Heart right ventricle (tissue), 16 donors: ENCODE measurements at regions not wholly inside any gene's neighbourhood (a gene's known extent, or its start where the extent isn't known, plus 50 kb on each side); places are given as distances from the start of the nearest gene placed in this dataset.

Source experiments
- ATAC-seq, 8 donors: fragments of 200-7000 bp; cut with Tn5 transposase; one replicate each; pipeline ENCODE4 v1.9.1; 2020; ENCODE audit warnings: mild to moderate bottlenecking in 8 of 8, moderate library complexity in 8 of 8, moderate number of reproducible peaks in 1 of 8
- DNase-seq, 2 donors: peaks; one replicate each; pipeline ENCODE4 v3.0.0-alpha.2; 2020
- H3K27ac ChIP-seq, 10 donors: fragments of 200-600 bp; sonication (generic) in 2 of 10; one replicate each; pipeline versions ENCODE4 v1.5.0 to v1.8.0; 2020 to 2022; ENCODE audit warnings: mild to moderate bottlenecking in 3 of 10
- H3K27me3 ChIP-seq, 7 donors: fragments of 200-600 bp; one replicate each; pipeline ENCODE4 v1.8.0; 2021 to 2022; ENCODE audit warnings: mild to moderate bottlenecking in 2 of 7
- H3K36me3 ChIP-seq, 9 donors: fragments of 200-600 bp; sonication (generic) in 1 of 9; one replicate each; pipeline versions ENCODE4 v1.5.0 to v1.8.0; 2020 to 2022; ENCODE audit warnings: mild to moderate bottlenecking in 2 of 9
- H3K4me1 ChIP-seq, 9 donors: fragments of 200-600 bp; sonication (generic) in 1 of 9; one replicate each; pipeline versions ENCODE4 v1.5.0 to v1.8.0; 2020 to 2022; ENCODE audit warnings: mild to moderate bottlenecking in 4 of 9
- H3K4me3 ChIP-seq, 10 donors: fragments of 200-600 bp; sonication (generic) in 2 of 10; one replicate each; pipeline versions ENCODE4 v1.5.0 to v1.8.0; 2020 to 2022; ENCODE audit warnings: mild to moderate bottlenecking in 7 of 10, moderate library complexity in 2 of 10
- H3K9me3 ChIP-seq, 11 donors: fragments of 200-600 bp in 10 of 11; sonication (generic) in 2 of 11; one replicate each; pipeline versions ENCODE4 v1.5.0 to v1.8.0; 2013 to 2022; ENCODE audit warnings: mild to moderate bottlenecking in 2 of 11, control low read depth in 1 of 11, moderate library complexity in 1 of 11
- CTCF ChIP-seq, 9 donors: fragments of 200-600 bp; sonication (generic) in 2 of 9; IDR thresholded peaks; one replicate each; pipeline versions ENCODE4 v1.5.0 to v1.8.0; 2021 to 2022; ENCODE audit warnings: antibody characterized with exemption in 9 of 9, mild to moderate bottlenecking in 5 of 9, moderate library complexity in 1 of 9
- WGBS, 2 donors: extraction: QIAGEN DNeasy Blood & Tissue Kit; methylation state at CpG; one replicate each; pipeline ENCODE4 v1.1.7; 2013; ENCODE audit warnings: inconsistent platforms in 1 of 2; 5-methylcytosine and 5-hydroxymethylcytosine counted together
- intact Hi-C, 10 donors: fragments of 100-400 bp; cut with DNase I; formaldehyde crosslinking; loops; one replicate each; pipeline versions ENCODE4 v1.11.1 to v1.14.2; 2022
- donor health status: Arrhythmogenic right ventricular cardiomyopathy.
- donor health status: ischemic (EF 13 %, LVEDD 7.1; RV severe dilation, severe dysfunction).
- donor health status: healthy with polysubstance abuse.
- donor health status: DM: no; HTN: yes; CAD: no.
- donor health status: DM: no; HTN: no; CAD: no.
- donor health status: ischemic (EF 25% LVEDD 6.9; RV normal size, moderate dysfunction).
- donor health status: ischemic (EF 25% LVEDD 5.7; RV mildly dilated, moderate dysfunction).
- donor health status: healthy.
- donor health status: DM: yes; HTN: yes; CAD: no.
- donor health status: Ischemic cardiomyopathy.
- donor health status: ischemic (EF 35%, LVEDD 5.7; RV mildly dilated, moderate dysfunction).
- donor health status: nonischemic (EF 11% LVEDD 7.7; RV severe dilation, severe dysfunction).
- donor health status: DM: yes; HTN: yes; CAD: no.
- donor health status: PGD.
- donor health status: ischemic (EF 29% LVEDD 5.4; RV normal size, mild dysfunction).
- donor health status: nonischemic (EF 23%, LVEDD 6.1; RV moderate dilation, normal function).

GRCh38 chr14:34035934-34036250, 85.0 kb upstream of the EGLN3 start:
- TF ChIP-seq CTCF (IDR thresholded peaks at IDR 0.05), result no peak
- no peak overlapping the region for H3K4me3 ChIP-seq
- no peaks in the 10 kb centered on the region for H3K9me3 ChIP-seq
- H3K36me3 ChIP-seq, result no peaks in the 10 kb centered on the region
- H3K27ac ChIP-seq, result peak overlapping the region; percentile 41 to 88 (median 72)
- 98 to 100% methylated on average over 1 of the region's 1 CpG for WGBS, 2 donors
- ATAC-seq (peak in 3 of 8 donors; percentile 7 to 36 (median 23)), DNase-seq (no peak)
- H3K4me1 ChIP-seq, result peaks cover 4 to 35% (median 24%) of the 10 kb centered on the region in 9 donors
- no peaks in the 10 kb centered on the region for H3K27me3 ChIP-seq
- intact Hi-C loops, result loop anchor here in 3 of 10 donors (5.0 to 10.0 kb wide), 4 partner anchors 69 to 191 kb away; partner anchors contain the start of gene EGLN3 (in 1 of the 3)

GRCh38 chr14:34035177-34035933, 84.5 kb upstream of the EGLN3 start:
- peak in 1 of 9 donors; percentile 21 for TF ChIP-seq CTCF (IDR thresholded peaks at IDR 0.05)
- no peaks in the 10 kb centered on the region for H3K36me3 ChIP-seq
- peak overlapping the region; percentile 59 to 88 (median 72) for H3K27ac ChIP-seq
- 38 to 57% methylated on average over 10 of the region's 10 CpGs for WGBS, 2 donors
- H3K9me3 ChIP-seq, result no peaks in the 10 kb centered on the region
- H3K4me3 ChIP-seq, result no peak overlapping the region
- intact Hi-C loops, result loop anchor here in 3 of 10 donors (5.0 to 10.0 kb wide), 4 partner anchors 68 to 191 kb away; partner anchors contain the start of gene EGLN3 (in 1 of the 3)
- peaks cover 4 to 40% (median 26%) of the 10 kb centered on the region in 9 donors for H3K4me1 ChIP-seq
- peak; percentile 34 to 96 (median 83) for ATAC-seq
- H3K27me3 ChIP-seq, result no peaks in the 10 kb centered on the region
- DNase-seq, result peak; percentile 46 to 60

DNA sequence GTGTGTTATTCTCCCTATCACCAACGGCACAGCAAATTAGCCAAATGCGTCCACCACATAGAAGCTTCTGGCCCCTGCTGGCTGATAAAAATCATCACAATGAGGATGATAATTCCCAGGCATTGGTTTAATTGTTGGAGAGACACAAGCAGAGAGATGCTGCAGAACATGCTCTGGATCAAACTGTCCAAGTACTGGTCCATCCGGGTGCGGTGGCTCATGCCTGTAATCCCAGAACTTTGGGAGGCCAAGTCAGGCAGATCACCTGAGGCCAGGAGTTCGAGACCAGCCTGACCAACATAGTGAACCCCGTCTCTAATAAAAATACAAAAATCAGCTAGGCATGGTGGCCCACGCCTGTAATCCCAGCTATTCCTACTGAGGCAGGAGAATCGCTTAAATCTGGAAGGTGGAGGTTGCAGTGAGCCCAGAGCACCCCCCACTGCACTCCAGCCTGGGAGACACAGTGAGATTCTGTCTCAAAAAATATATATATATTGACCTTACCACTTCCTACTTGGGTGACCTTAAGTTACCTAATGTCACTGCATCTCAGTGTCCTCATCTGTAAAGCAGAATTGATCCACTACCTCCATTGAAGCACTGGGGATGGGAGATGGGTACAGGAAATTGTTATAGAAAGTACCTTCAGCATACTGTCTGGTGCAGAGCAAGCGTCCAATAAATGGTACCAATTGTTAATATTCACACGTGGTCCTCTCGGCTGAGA, 83.7 kb upstream of the EGLN3 start:
- Histone ChIP-seq H3K27ac (peak overlapping the region in 8 of 10 donors; percentile 67 to 88 (median 76)), H3K9me3 (no peaks in the 10 kb centered on the region), H3K36me3 (no peaks in the 10 kb centered on the region), H3K4me1 (peaks cover 4 to 45% (median 26%) of the 10 kb centered on the region in 9 donors), H3K27me3 (no peaks in the 10 kb centered on the region), H3K4me3 (no peak overlapping the region)
- DNase-seq (no peak), ATAC-seq (no peak)
- 81 to 82% methylated on average over 11 of the region's 11 CpGs for WGBS, 2 donors
- intact Hi-C loops, result loop anchor here in 3 of 10 donors (5.0 to 10.0 kb wide), 4 partner anchors 67 to 190 kb away; partner anchors contain the start of gene EGLN3 (in 1 of the 3)
- no peak for TF ChIP-seq CTCF (IDR thresholded peaks at IDR 0.05)

- no peaks in the 10 kb centered on the region for H3K36me3 ChIP-seq
Measured at GRCh38 chr14:34032720-34033119, 81.8 kb upstream of the EGLN3 start.

More at GRCh38 chr14:34032720-34033119, 81.8 kb upstream of the EGLN3 start:
- intact Hi-C loops, result loop anchor here in 2 of 10 donors (10.0 kb wide), 2 partner anchors 78 to 188 kb away; partner anchors contain the start of gene EGLN3 (in 1 of the 2)
- H3K9me3 ChIP-seq, result no peaks in the 10 kb centered on the region
- DNase-seq (no peak), ATAC-seq (no peak)
- no peak overlapping the region for H3K4me3 ChIP-seq
- TF ChIP-seq CTCF (IDR thresholded peaks at IDR 0.05), result no peak
- 94 to 97% methylated on average over 5 of the region's 5 CpGs for WGBS, 2 donors
- peaks cover 4 to 44% (median 26%) of the 10 kb centered on the region in 9 donors for H3K4me1 ChIP-seq
- no peak overlapping the region for H3K27ac ChIP-seq
- H3K27me3 ChIP-seq, result no peaks in the 10 kb centered on the region
